ENCODE measurements at regions not wholly inside any gene's neighbourhood (a gene's known extent, or its start where the extent isn't known, plus 50 kb on each side); places are given as distances from the start of the nearest gene placed in this dataset.

DNA sequence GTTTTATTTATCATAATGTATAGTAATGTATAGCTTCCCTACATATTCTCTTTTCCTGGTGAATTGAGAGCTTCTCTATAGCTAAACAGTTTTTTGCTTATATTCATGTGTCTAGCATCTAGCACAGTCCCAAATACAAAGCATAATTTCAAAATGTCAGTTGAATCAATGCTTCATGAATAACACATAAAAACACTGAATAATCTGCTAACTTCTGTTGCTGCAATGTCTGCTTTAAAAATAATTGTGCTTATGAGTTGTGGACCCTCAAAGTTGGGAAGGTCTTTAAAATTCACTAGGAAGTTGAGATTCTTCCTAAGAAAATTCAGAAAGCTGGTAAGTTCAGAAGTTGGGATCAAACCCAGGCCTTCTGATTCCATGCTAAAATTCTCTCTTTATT lies 600.9 kb upstream of the FAM98A start:
- Histone ChIP-seq H3K36me3 (ENCODE audit: control insufficient read depth in 4 of 4, insufficient read depth in 4 of 4, low read length in 3 of 4) (no peaks in the 10 kb centered on the region), H3K4me3 (ENCODE audit: control insufficient read depth in 1 of 7, extremely low read depth in 1 of 7, insufficient read depth in 4 of 7, low read depth in 2 of 7, low read length in 6 of 7) (no peak overlapping the region), H3K27ac (ENCODE audit: insufficient read depth in 1 of 2, low read depth in 1 of 2, low read length in 2 of 2, poor library complexity in 1 of 2, severe bottlenecking in 2 of 2) (no peak overlapping the region), H3K27me3 (replicated peaks in 2 of 5; ENCODE audit: control insufficient read depth in 4 of 5, insufficient read depth in 5 of 5, low read length in 4 of 5) (no peaks in the 10 kb centered on the region), H3K9me3 (ENCODE audit: control extremely low read depth in 1 of 5, control insufficient read depth in 4 of 5, insufficient read depth in 2 of 5, low read depth in 1 of 5, low read length in 4 of 5) (no peaks in the 10 kb centered on the region), H3K4me1 (ENCODE audit: control extremely low read depth in 1 of 4, control insufficient read depth in 4 of 4, insufficient read depth in 4 of 4, low read length in 3 of 4) (no peaks in the 10 kb centered on the region)
- POLR2A ChIA-PET, result no interaction called here
- no peak for DNase-seq
- CTCF ChIA-PET, result no interaction called here

DNA sequence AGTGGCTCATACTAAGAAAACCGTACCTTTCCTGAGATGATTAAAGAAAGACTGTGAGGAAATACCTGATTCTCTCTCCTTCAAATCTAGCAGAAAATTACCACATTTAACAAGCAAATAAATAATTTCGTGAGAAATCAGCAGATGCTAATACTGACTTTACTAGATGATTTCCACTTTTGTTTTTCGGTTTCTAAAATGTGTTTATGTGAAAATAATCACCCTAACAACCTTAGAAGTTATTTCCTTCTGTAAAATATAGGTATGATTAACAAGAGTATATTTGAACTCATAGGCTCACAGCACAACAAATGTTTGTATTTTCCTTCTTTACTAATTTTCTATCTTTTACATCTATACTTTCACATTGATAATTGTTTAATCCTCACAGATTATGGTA lies 594.1 kb upstream of the FAM98A start:
- no peak overlapping the region for H3K4me3 ChIP-seq (ENCODE audit: control insufficient read depth in 1 of 7, extremely low read depth in 1 of 7, insufficient read depth in 4 of 7, low read depth in 2 of 7, low read length in 6 of 7)
- no peaks in the 10 kb centered on the region for H3K9me3 ChIP-seq (ENCODE audit: control extremely low read depth in 1 of 5, control insufficient read depth in 4 of 5, insufficient read depth in 2 of 5, low read depth in 1 of 5, low read length in 4 of 5)
- no peaks in the 10 kb centered on the region for H3K27me3 ChIP-seq (replicated peaks in 2 of 5; ENCODE audit: control insufficient read depth in 4 of 5, insufficient read depth in 5 of 5, low read length in 4 of 5)
- CTCF ChIA-PET, result no interaction called here
- no peaks in the 10 kb centered on the region for H3K4me1 ChIP-seq (ENCODE audit: control extremely low read depth in 1 of 4, control insufficient read depth in 4 of 4, insufficient read depth in 4 of 4, low read length in 3 of 4)
- no peak for DNase-seq
- no CpG with 5 or more reads among the region's 3 CpGs for WGBS (ENCODE audit: insufficient coverage)
- POLR2A ChIA-PET, result no interaction called here
- no peaks in the 10 kb centered on the region for H3K36me3 ChIP-seq (ENCODE audit: control insufficient read depth in 4 of 4, insufficient read depth in 4 of 4, low read length in 3 of 4)
- no peak overlapping the region for H3K27ac ChIP-seq (ENCODE audit: insufficient read depth in 1 of 2, low read depth in 1 of 2, low read length in 2 of 2, poor library complexity in 1 of 2, severe bottlenecking in 2 of 2)

- ChIA-PET POLR2A (no interaction called here), CTCF (interaction anchor here (0.6 to 0.9 kb wide), 2 partner anchors 14 to 231 kb away, joined by 3 read pairs; no protein-coding TSS in a partner anchor)
- no peaks in the 10 kb centered on the region for H3K27me3 ChIP-seq (replicated peaks in 2 of 5; ENCODE audit: control insufficient read depth in 4 of 5, insufficient read depth in 5 of 5, low read length in 4 of 5)
- 81% methylated on average over 2 of the region's 6 CpGs for WGBS (ENCODE audit: insufficient coverage)
- H3K27ac ChIP-seq (ENCODE audit: insufficient read depth in 1 of 2, low read depth in 1 of 2, low read length in 2 of 2, poor library complexity in 1 of 2, severe bottlenecking in 2 of 2), result no peak overlapping the region
- DNase-seq, result no peak
- H3K4me3 ChIP-seq (ENCODE audit: control insufficient read depth in 1 of 7, extremely low read depth in 1 of 7, insufficient read depth in 4 of 7, low read depth in 2 of 7, low read length in 6 of 7), result no peak overlapping the region
- no peaks in the 10 kb centered on the region for H3K4me1 ChIP-seq (ENCODE audit: control extremely low read depth in 1 of 4, control insufficient read depth in 4 of 4, insufficient read depth in 4 of 4, low read length in 3 of 4)
- H3K36me3 ChIP-seq (ENCODE audit: control insufficient read depth in 4 of 4, insufficient read depth in 4 of 4, low read length in 3 of 4), result no peaks in the 10 kb centered on the region
- no peaks in the 10 kb centered on the region for H3K9me3 ChIP-seq (ENCODE audit: control extremely low read depth in 1 of 5, control insufficient read depth in 4 of 5, insufficient read depth in 2 of 5, low read depth in 1 of 5, low read length in 4 of 5)
Observed at GRCh38 chr2:34188464-34189303, 589.6 kb upstream of the FAM98A start.

- no peaks in the 10 kb centered on the region for H3K36me3 ChIP-seq (ENCODE audit: control insufficient read depth in 4 of 4, insufficient read depth in 4 of 4, low read length in 3 of 4)
- H3K27ac ChIP-seq (ENCODE audit: insufficient read depth in 1 of 2, low read depth in 1 of 2, low read length in 2 of 2, poor library complexity in 1 of 2, severe bottlenecking in 2 of 2), result no peak overlapping the region
- ChIA-PET POLR2A (no interaction called here), CTCF (no interaction called here)
- WGBS (ENCODE audit: insufficient coverage), result 93% methylated on average over 2 of the region's 3 CpGs
- peaks cover 0 to 2% (median 0%) of the 10 kb centered on the region in 5 experiments for H3K9me3 ChIP-seq (ENCODE audit: control extremely low read depth in 1 of 5, control insufficient read depth in 4 of 5, insufficient read depth in 2 of 5, low read depth in 1 of 5, low read length in 4 of 5)
- DNase-seq, result no peak
- no peak overlapping the region for H3K4me3 ChIP-seq (ENCODE audit: control insufficient read depth in 1 of 7, extremely low read depth in 1 of 7, insufficient read depth in 4 of 7, low read depth in 2 of 7, low read length in 6 of 7)
- no peaks in the 10 kb centered on the region for H3K4me1 ChIP-seq (ENCODE audit: control extremely low read depth in 1 of 4, control insufficient read depth in 4 of 4, insufficient read depth in 4 of 4, low read length in 3 of 4)
- H3K27me3 ChIP-seq (replicated peaks in 2 of 5; ENCODE audit: control insufficient read depth in 4 of 5, insufficient read depth in 5 of 5, low read length in 4 of 5), result no peaks in the 10 kb centered on the region
Observed at GRCh38 chr2:34179511-34179910, 580.4 kb upstream of the FAM98A start.

GRCh38 chr2:34178482-34178881 lies 579.4 kb upstream of the FAM98A start:
- Histone ChIP-seq H3K4me3 (ENCODE audit: control insufficient read depth in 1 of 7, extremely low read depth in 1 of 7, insufficient read depth in 4 of 7, low read depth in 2 of 7, low read length in 6 of 7) (no peak overlapping the region), H3K27ac (ENCODE audit: insufficient read depth in 1 of 2, low read depth in 1 of 2, low read length in 2 of 2, poor library complexity in 1 of 2, severe bottlenecking in 2 of 2) (no peak overlapping the region), H3K4me1 (ENCODE audit: control extremely low read depth in 1 of 4, control insufficient read depth in 4 of 4, insufficient read depth in 4 of 4, low read length in 3 of 4) (no peaks in the 10 kb centered on the region), H3K9me3 (ENCODE audit: control extremely low read depth in 1 of 5, control insufficient read depth in 4 of 5, insufficient read depth in 2 of 5, low read depth in 1 of 5, low read length in 4 of 5) (peaks cover 0 to 2% (median 0%) of the 10 kb centered on the region in 5 experiments), H3K36me3 (ENCODE audit: control insufficient read depth in 4 of 4, insufficient read depth in 4 of 4, low read length in 3 of 4) (no peaks in the 10 kb centered on the region), H3K27me3 (replicated peaks in 2 of 5; ENCODE audit: control insufficient read depth in 4 of 5, insufficient read depth in 5 of 5, low read length in 4 of 5) (no peaks in the 10 kb centered on the region)
- ChIA-PET POLR2A (no interaction called here), CTCF (no interaction called here)
- no peak for DNase-seq

GRCh38 chr2:34176693-34177092 lies 577.6 kb upstream of the FAM98A start:
- Histone ChIP-seq H3K4me3 (ENCODE audit: control insufficient read depth in 1 of 7, extremely low read depth in 1 of 7, insufficient read depth in 4 of 7, low read depth in 2 of 7, low read length in 6 of 7) (no peak overlapping the region), H3K4me1 (ENCODE audit: control extremely low read depth in 1 of 4, control insufficient read depth in 4 of 4, insufficient read depth in 4 of 4, low read length in 3 of 4) (no peaks in the 10 kb centered on the region), H3K27ac (ENCODE audit: insufficient read depth in 1 of 2, low read depth in 1 of 2, low read length in 2 of 2, poor library complexity in 1 of 2, severe bottlenecking in 2 of 2) (no peak overlapping the region), H3K9me3 (ENCODE audit: control extremely low read depth in 1 of 5, control insufficient read depth in 4 of 5, insufficient read depth in 2 of 5, low read depth in 1 of 5, low read length in 4 of 5) (peaks cover 0 to 2% (median 0%) of the 10 kb centered on the region in 5 experiments), H3K27me3 (replicated peaks in 2 of 5; ENCODE audit: control insufficient read depth in 4 of 5, insufficient read depth in 5 of 5, low read length in 4 of 5) (no peaks in the 10 kb centered on the region), H3K36me3 (ENCODE audit: control insufficient read depth in 4 of 4, insufficient read depth in 4 of 4, low read length in 3 of 4) (no peaks in the 10 kb centered on the region)
- ChIA-PET CTCF (interaction anchor here (0.9 kb wide), 1 partner anchor 9 kb away, joined by 3 read pairs; no protein-coding TSS in a partner anchor), POLR2A (no interaction called here)
- DNase-seq, result no peak

GRCh38 chr2:34174506-34174905 lies 575.4 kb upstream of the FAM98A start:
- Histone ChIP-seq H3K36me3 (ENCODE audit: control insufficient read depth in 4 of 4, insufficient read depth in 4 of 4, low read length in 3 of 4) (no peaks in the 10 kb centered on the region), H3K9me3 (ENCODE audit: control extremely low read depth in 1 of 5, control insufficient read depth in 4 of 5, insufficient read depth in 2 of 5, low read depth in 1 of 5, low read length in 4 of 5) (no peaks in the 10 kb centered on the region), H3K27me3 (replicated peaks in 2 of 5; ENCODE audit: control insufficient read depth in 4 of 5, insufficient read depth in 5 of 5, low read length in 4 of 5) (no peaks in the 10 kb centered on the region), H3K4me1 (ENCODE audit: control extremely low read depth in 1 of 4, control insufficient read depth in 4 of 4, insufficient read depth in 4 of 4, low read length in 3 of 4) (no peaks in the 10 kb centered on the region), H3K27ac (ENCODE audit: insufficient read depth in 1 of 2, low read depth in 1 of 2, low read length in 2 of 2, poor library complexity in 1 of 2, severe bottlenecking in 2 of 2) (no peak overlapping the region), H3K4me3 (ENCODE audit: control insufficient read depth in 1 of 7, extremely low read depth in 1 of 7, insufficient read depth in 4 of 7, low read depth in 2 of 7, low read length in 6 of 7) (no peak overlapping the region)
- no peak for DNase-seq
- no CpG with 5 or more reads among the region's 2 CpGs for WGBS (ENCODE audit: insufficient coverage)
- ChIA-PET POLR2A (interaction anchor here (0.6 kb wide), 1 partner anchor 869 kb away, joined by 4 read pairs; no protein-coding TSS in a partner anchor), CTCF (no interaction called here)

Measured in common myeloid progenitor, CD34-positive (primary cell).